HepG2 (cell line): ENCODE measurements at regions not wholly inside any gene's neighbourhood (a gene's known extent, or its start where the extent isn't known, plus 50 kb on each side); places are given as distances from the start of the nearest gene placed in this dataset.

Experiments used
- ATAC-seq: fragments of 200-7000 bp; cut with Tn5 transposase; 3 replicates; pipeline ENCODE4 v1.9.1; 2020; ENCODE audit warnings: mild to moderate bottlenecking, moderate library complexity
- BruUV-seq: library from RNA; stranded (reverse); fragments of 400-500 nt; replicated peaks from 2 replicates; lab custom pipeline; 2021; lab: Mats Ljungman, UMichigan
- CTCF ChIA-PET: fragments of 300-600 bp; formaldehyde crosslinking; extraction: SDS; loops from one replicate; lab custom pipeline; 2021; ENCODE audit warnings: low total read pairs, inconsistent platforms, low intra/inter-chr PET ratio; lab: Yijun Ruan, JAX
- POLR2A ChIA-PET: fragments of 350-600 bp; sonication (Branson Sonifier 250); formaldehyde crosslinking; loops from one replicate; lab custom pipeline; 2020; ENCODE audit warnings: antibody characterized with exemption, inconsistent platforms; lab: Yijun Ruan, JAX
- DNase-seq: peaks from one replicate; pipeline ENCODE4 v3.0.0-alpha.2; 2015; ENCODE audit warnings: low spot score
- FAIRE-seq: peaks from 3 replicates; lab custom pipeline; 2011; peaks lifted over from hg19 to GRCh38; lab: Jason Lieb, UNC
- H2AFZ ChIP-seq: one replicate; pipeline ENCODE4 v1.6.1; 2011; ENCODE audit warnings: low read length, inconsistent platforms
- H3K27ac ChIP-seq: fragments of 300-600 bp; 3 replicates; pipeline ENCODE4 v1.8.0; 2011; ENCODE audit warnings: mixed run types, mild to moderate bottlenecking, mixed read lengths, low read length, inconsistent platforms; ENCODE audit not compliant: insufficient read depth; ENCODE audit errors: extremely low read length
- H3K27me3 ChIP-seq, 2 experiments: fragments of 200-600 bp in 1 of 2; 2 replicates in 1 of 2; 3 replicates in 1 of 2; pipeline versions ENCODE4 v1.6.0 to v1.8.0; 2011; ENCODE audit warnings: low read length in 2 of 2, mild to moderate bottlenecking in 2 of 2, moderate library complexity in 2 of 2, inconsistent platforms in 1 of 2; ENCODE audit not compliant: insufficient read depth in 2 of 2, control insufficient read depth in 1 of 2
- H3K36me3 ChIP-seq, 2 experiments: fragments of 200-600 bp in 1 of 2; replicated peaks in 1 of 2; 2 replicates in 1 of 2; 3 replicates in 1 of 2; pipeline versions ENCODE4 v1.5.1 to v1.8.0; 2011; ENCODE audit warnings: low read length in 2 of 2, inconsistent platforms in 1 of 2; ENCODE audit not compliant: insufficient read depth in 2 of 2, control insufficient read depth in 1 of 2
- H3K4me1 ChIP-seq: 2 replicates; pipeline ENCODE4 v1.5.1; 2012; ENCODE audit warnings: low read length, inconsistent platforms; ENCODE audit not compliant: insufficient read depth
- H3K4me2 ChIP-seq: 2 replicates; pipeline ENCODE4 v1.6.0; 2011; ENCODE audit warnings: low read depth, low read length, inconsistent platforms
- H3K4me3 ChIP-seq, 3 experiments: fragments of 200-600 bp in 1 of 3; sonication (generic), shearing (Covaris generic) in 1 of 3; replicated peaks in 1 of 3; 2 replicates each; pipeline ENCODE4 v1.5.1; 2011 to 2016; ENCODE audit warnings: low read length in 3 of 3, inconsistent platforms in 2 of 3, low read depth in 2 of 3, mild to moderate bottlenecking in 2 of 3, control low read depth in 1 of 3, mixed read lengths in 1 of 3; ENCODE audit not compliant: insufficient read depth in 1 of 3
- H3K79me2 ChIP-seq: one replicate; pipeline ENCODE4 v1.6.1; 2011; ENCODE audit warnings: low read length, inconsistent platforms; ENCODE audit not compliant: insufficient read depth
- H3K9ac ChIP-seq: 2 replicates; pipeline ENCODE4 v1.6.0; 2011; ENCODE audit warnings: mild to moderate bottlenecking, low read depth, low read length, inconsistent platforms; ENCODE audit not compliant: insufficient read depth
- H3K9me3 ChIP-seq: 2 replicates; pipeline ENCODE4 v1.5.1; 2012; ENCODE audit warnings: mild to moderate bottlenecking, low read length
- H4K20me1 ChIP-seq: 2 replicates; pipeline ENCODE4 v1.6.0; 2011; ENCODE audit warnings: inconsistent platforms, mild to moderate bottlenecking, low read length, moderate library complexity; ENCODE audit not compliant: insufficient read depth
- ARID3A ChIP-seq: IDR thresholded peaks from 2 replicates; pipeline ENCODE4 v1.6.1; 2012; ENCODE audit warnings: low read depth, low read length, improper control_type of control experiment
- ARID5B ChIP-seq: IDR thresholded peaks from 2 replicates; pipeline ENCODE4 v1.4.0; 2020; ENCODE audit warnings: mild to moderate bottlenecking, missing genetic modification reagents
- FOXA1 ChIP-seq, 2 experiments: fragments of 450-650 bp in 1 of 2; sonication (generic) in 1 of 2; formaldehyde crosslinking in 1 of 2; IDR thresholded peaks; 2 replicates each; pipeline versions ENCODE4 v1.4.0 to v1.6.1; 2016 to 2020; ENCODE audit warnings: missing genetic modification reagents in 1 of 2
- FOXA3 ChIP-seq: IDR thresholded peaks from 2 replicates; pipeline ENCODE4 v1.6.1; 2016; ENCODE audit warnings: missing genetic modification reagents, missing compliant biosample characterization
- FOXK1 ChIP-seq: sonication (generic); formaldehyde crosslinking; IDR thresholded peaks from 2 replicates; pipeline ENCODE4 v1.4.0; 2020; ENCODE audit warnings: low read depth, missing genetic modification reagents, borderline replicate concordance
- FOXP1 ChIP-seq, 2 experiments: fragments of 450-650 bp in 1 of 2; IDR thresholded peaks; 2 replicates each; pipeline ENCODE4 v1.6.1; 2017 to 2018; ENCODE audit warnings: antibody characterized with exemption in 1 of 2
- HCFC1 ChIP-seq: fragments of 150-350 bp; IDR thresholded peaks from 2 replicates; pipeline ENCODE4 v1.6.1; 2014; ENCODE audit warnings: low read depth, low read length
- HOXA3 ChIP-seq: sonication (generic); formaldehyde crosslinking; IDR thresholded peaks from 2 replicates; pipeline ENCODE4 v1.5.0; 2020; ENCODE audit warnings: missing genetic modification reagents
- HOXD1 ChIP-seq: sonication (generic); formaldehyde crosslinking; IDR thresholded peaks from 2 replicates; pipeline ENCODE4 v1.5.0; 2020; ENCODE audit warnings: missing genetic modification reagents
- MIER2 ChIP-seq: IDR thresholded peaks from 2 replicates; pipeline ENCODE4 v1.6.1; 2016; ENCODE audit warnings: missing biosample characterization, missing genetic modification reagents
- MIXL1 ChIP-seq: IDR thresholded peaks from 2 replicates; pipeline ENCODE4 v1.6.1; 2016
- NRL ChIP-seq: sonication (generic); formaldehyde crosslinking; IDR thresholded peaks from 2 replicates; pipeline ENCODE4 v1.5.0; 2020; ENCODE audit warnings: missing genetic modification reagents, mild to moderate bottlenecking, moderate library complexity, borderline replicate concordance
- REXO4 ChIP-seq: sonication (generic); formaldehyde crosslinking; IDR thresholded peaks from 2 replicates; pipeline ENCODE4 v1.8.0; 2022; ENCODE audit warnings: missing genetic modification reagents, mild to moderate bottlenecking, borderline replicate concordance
- SMC3 ChIP-seq: IDR thresholded peaks from 2 replicates; pipeline ENCODE4 v1.6.1; 2011; ENCODE audit warnings: low read length, improper control_type of control experiment
- STAG1 ChIP-seq: sonication (generic); formaldehyde crosslinking; IDR thresholded peaks from 2 replicates; pipeline ENCODE4 v1.4.0; 2020; ENCODE audit warnings: missing genetic modification reagents
- SUZ12 ChIP-seq: fragments of 150-350 bp; IDR thresholded peaks from 2 replicates; pipeline ENCODE4 v1.6.1; 2014; ENCODE audit warnings: low read depth, low read length
- TBL1XR1 ChIP-seq: fragments of 150-350 bp; IDR thresholded peaks from 2 replicates; pipeline ENCODE4 v1.6.1; 2014; ENCODE audit warnings: borderline replicate concordance, low read length; ENCODE audit not compliant: partially characterized antibody
- ZNF598 ChIP-seq: sonication (generic); formaldehyde crosslinking; IDR thresholded peaks from 2 replicates; pipeline ENCODE4 v1.5.1; 2020; ENCODE audit warnings: mild to moderate bottlenecking, missing genetic modification reagents, borderline replicate concordance
- ZNF724P ChIP-seq: sonication (generic); formaldehyde crosslinking; IDR thresholded peaks from 2 replicates; pipeline ENCODE4 v1.8.0; 2022; ENCODE audit warnings: missing genetic modification reagents, borderline replicate concordance
- ZNF75D ChIP-seq: sonication (generic); formaldehyde crosslinking; IDR thresholded peaks from 2 replicates; pipeline ENCODE4 v1.8.1; 2023; ENCODE audit warnings: missing genetic modification reagents, mild to moderate bottlenecking, borderline replicate concordance
- ZNF850 ChIP-seq: sonication (generic); formaldehyde crosslinking; conservative IDR thresholded peaks from 2 replicates; pipeline ENCODE4 v1.9.0; 2021; ENCODE audit warnings: mild to moderate bottlenecking, missing genetic modification reagents
- WGBS: methylation state at CpG from one replicate; pipeline ENCODE4 v1.1.6; 2017; ENCODE audit warnings: low lambda C conversion rate; 5-methylcytosine and 5-hydroxymethylcytosine counted together
- in situ Hi-C: cut with HindIII; loops from 2 replicates; pipeline ENCODE4 v1.10.0; 2017; ENCODE audit warnings: low pct_unique_long_range_greater_than_20kb; ENCODE audit not compliant: extremely low pct_ligation_motif_present
- intact Hi-C: fragments of 100-400 bp; cut with micrococcal nuclease; formaldehyde crosslinking; loops from one replicate; pipeline ENCODE4 v1.10.0; 2022; ENCODE audit not compliant: unreplicated experiment

GRCh38 chr18:22703883-22704585, 229.1 kb upstream of the RBBP8 start:
- Histone ChIP-seq H3K9me3 (no peaks in the 10 kb centered on the region), H3K4me2 (no peak overlapping the region), H2AFZ (no peak overlapping the region), H3K36me3 (no peaks in the 10 kb centered on the region), H3K27me3 (no peaks in the 10 kb centered on the region), H3K4me3 (no peak overlapping the region), H3K4me1 (no peaks in the 10 kb centered on the region), H3K27ac (no peak overlapping the region), H3K79me2 (no peaks in the 10 kb centered on the region), H4K20me1 (no peaks in the 10 kb centered on the region), H3K9ac (no peak overlapping the region)
- CTCF ChIA-PET: no interaction called here
- POLR2A ChIA-PET: no interaction called here
- DNase-seq: peak; percentile 48
- FAIRE-seq: no peak
- in situ Hi-C loops: no loop called here
- no TSS peak for BruUV-seq
- 13% methylated on average over 9 of the region's 9 CpGs for WGBS
- intact Hi-C loops: no loop called here
- peak; percentile 49; the same call in 1 of the 3 replicates for ATAC-seq
- TF ChIP-seq HCFC1 (no peak), ZNF75D (no peak), STAG1 (CRISPR knock-in tag) (peak; percentile 50; the same call in 1 of the 2 replicates), NRL (CRISPR knock-in tag) (no peak), MIER2 (no peak), ARID5B (CRISPR knock-in tag) (0 out of 2 replicates have a peak, but pooled peaks have one; percentile 12), FOXA1 (IDR thresholded peaks at IDR 0.05) (no peak), FOXA1 (CRISPR knock-in tag; IDR thresholded peaks at IDR 0.05) (peak; percentile 90), HOXA3 (CRISPR knock-in tag) (no peak), SMC3 (peak; percentile 46; the same call in 1 of the 2 replicates), ZNF724P (CRISPR knock-in tag) (no peak), SUZ12 (no peak), ZNF850 (CRISPR knock-in tag) (no peak), REXO4 (CRISPR knock-in tag) (no peak), ZNF598 (CRISPR knock-in tag) (no peak), FOXA3 (CRISPR knock-in tag) (peak; percentile 79), FOXP1 (IDR thresholded peaks at IDR 0.05) (no peak), FOXP1 (CRISPR knock-in tag; IDR thresholded peaks at IDR 0.05) (peak; percentile 59; the same call in 1 of the 2 replicates), FOXK1 (peak; percentile 48; the same call in 1 of the 2 replicates), HOXD1 (CRISPR knock-in tag) (no peak), TBL1XR1 (peak; percentile 20), ARID3A (0 out of 2 replicates have a peak, but pooled peaks have one; percentile 21), MIXL1 (CRISPR knock-in tag) (0 out of 2 replicates have a peak, but pooled peaks have one; percentile 10)
